HFF-Myc (cell line): ENCODE measurements at regions not wholly inside any gene's neighbourhood (a gene's known extent, or its start where the extent isn't known, plus 50 kb on each side); places are given as distances from the start of the nearest gene placed in this dataset.

Experiments used
- DNase-seq: peaks from one replicate; pipeline ENCODE4 v3.0.0-alpha.2; 2011; ENCODE audit warnings: low read depth; ENCODE audit errors: extremely low read depth
- H3K4me3 ChIP-seq: replicated peaks from 2 replicates; pipeline ENCODE4 v1.5.1; 2011; ENCODE audit warnings: low read depth, mild to moderate bottlenecking, control low read depth, low read length
- CTCF ChIP-seq: IDR thresholded peaks from 2 replicates; pipeline ENCODE4 v1.5.1; 2012; ENCODE audit warnings: mild to moderate bottlenecking, low read depth, low read length, control low read depth; ENCODE audit errors: missing control alignments

DNA sequence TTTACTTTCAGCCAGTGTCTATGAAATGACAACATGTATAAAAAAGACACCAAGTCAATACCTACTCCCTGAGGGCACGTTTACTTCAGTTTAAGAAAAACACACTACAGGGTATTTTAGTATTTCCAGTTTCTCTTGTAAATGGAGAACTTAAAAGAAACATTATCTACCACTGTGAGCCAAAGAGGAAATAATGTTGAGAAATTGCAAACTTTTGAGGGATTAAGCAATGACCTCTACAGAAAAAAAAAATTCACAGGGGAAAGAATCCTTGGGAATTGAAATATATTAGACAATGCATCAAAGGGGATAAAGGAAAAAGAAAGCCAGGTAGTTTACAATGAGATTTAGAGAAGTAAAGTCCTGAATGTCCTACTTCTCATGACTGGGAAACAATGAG lies 126.0 kb downstream of the KCNJ2 start:
- H3K4me3 ChIP-seq: no peak overlapping the region
- TF ChIP-seq CTCF: no peak
- no peak for DNase-seq

- no peak for DNase-seq
- H3K4me3 ChIP-seq: no peak overlapping the region
- no peak for TF ChIP-seq CTCF
These were observed 126.4 kb downstream of the KCNJ2 start for GRCh38 chr17:70295731-70296130.

DNA sequence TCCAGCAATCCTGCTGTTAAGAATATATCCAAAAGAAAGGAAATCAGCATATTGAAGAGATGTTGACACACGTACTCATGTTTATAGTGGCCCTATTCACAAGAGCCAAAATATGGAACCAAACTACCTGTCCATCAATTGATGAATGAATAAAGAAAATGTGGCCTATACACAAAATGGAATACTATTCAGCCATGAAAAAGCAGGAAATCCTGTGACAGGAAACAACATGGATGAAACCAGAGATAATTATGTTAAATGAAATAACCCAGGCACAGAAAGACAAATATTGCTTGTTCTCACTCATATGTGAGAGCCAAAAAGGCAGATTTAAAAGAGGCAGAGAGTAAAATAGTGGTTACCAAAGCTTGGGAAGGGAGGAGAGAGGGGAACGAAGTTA lies 127.1 kb downstream of the KCNJ2 start:
- no peak for DNase-seq
- no peak for TF ChIP-seq CTCF
- H3K4me3 ChIP-seq: no peak overlapping the region

DNA sequence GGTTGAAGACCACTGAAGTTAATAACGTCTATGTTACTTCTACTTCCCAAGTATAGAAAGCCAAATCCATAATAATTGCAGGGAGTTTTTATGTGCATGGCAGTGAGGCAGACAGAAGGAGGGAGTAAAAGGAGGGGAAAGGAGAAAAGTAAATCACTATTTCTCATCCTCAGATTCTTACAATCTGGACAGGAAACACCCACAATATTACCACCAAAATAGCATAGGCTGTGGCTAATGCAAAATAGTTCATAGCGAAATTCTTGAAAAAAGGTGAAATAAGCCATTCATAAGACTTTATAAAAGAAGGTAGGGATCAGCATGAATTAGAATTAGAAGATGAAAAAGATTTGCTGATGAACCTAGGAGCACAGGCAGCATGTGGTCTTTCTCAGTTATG lies 128.1 kb downstream of the KCNJ2 start:
- no peak for TF ChIP-seq CTCF
- no peak for DNase-seq
- H3K4me3 ChIP-seq: no peak overlapping the region

- H3K4me3 ChIP-seq: no peak overlapping the region
- no peak for TF ChIP-seq CTCF
- no peak for DNase-seq
These were observed 129.7 kb downstream of the KCNJ2 start for GRCh38 chr17:70298929-70299531.

DNA sequence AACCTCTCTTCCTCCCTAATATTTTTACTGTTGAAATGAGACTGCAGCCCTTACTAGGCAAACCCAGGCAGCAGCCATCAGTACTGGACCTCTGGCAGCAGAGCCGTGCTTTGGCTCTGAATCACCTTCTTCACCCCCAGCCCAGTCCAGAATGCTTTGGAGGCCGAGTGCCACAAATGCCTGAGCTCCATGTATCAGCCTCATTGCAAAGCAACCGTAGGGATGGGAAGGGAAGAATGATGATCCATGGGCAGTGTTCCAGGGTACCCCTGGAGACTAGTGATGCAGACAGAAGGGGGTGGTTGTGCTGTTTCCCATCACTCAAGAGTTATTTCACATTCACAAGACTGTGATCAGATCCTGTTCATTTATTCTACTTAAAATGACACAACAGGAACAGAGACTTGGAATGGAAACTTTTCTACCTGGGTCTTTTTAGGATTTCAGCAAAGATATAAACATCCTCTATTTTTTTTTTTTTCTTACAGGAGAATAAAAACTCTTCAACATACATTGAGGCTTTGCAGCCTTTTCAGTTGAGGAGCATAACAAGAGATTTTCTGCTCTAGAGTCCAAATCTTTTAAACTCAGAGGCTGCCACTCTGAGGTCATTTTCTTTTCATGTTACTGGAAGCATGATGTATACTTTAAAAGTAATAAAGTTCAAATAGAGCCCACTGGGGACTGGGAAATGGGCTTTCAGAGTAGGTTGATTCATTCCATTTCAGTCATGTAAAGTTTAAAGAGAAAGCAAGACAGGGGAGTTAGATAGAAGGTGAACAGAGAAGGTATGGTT lies 138.3 kb downstream of the KCNJ2 start:
- H3K4me3 ChIP-seq: no peak overlapping the region
- no peak for TF ChIP-seq CTCF
- DNase-seq: no peak
